ENCODE measurements at regions not wholly inside any gene's neighbourhood (a gene's known extent, or its start where the extent isn't known, plus 50 kb on each side); places are given as distances from the start of the nearest gene placed in this dataset.

- TF ChIP-seq POLR2AphosphoS5 (IDR thresholded peaks at IDR 0.05; ENCODE audit: borderline replicate concordance, low read depth, low read length): no peak
- TF ChIP-seq EZH2 (IDR thresholded peaks at IDR 0.05): no peak
- TF ChIP-seq FOXP2 (optimal IDR thresholded peaks at IDR 0.05; ENCODE audit: control extremely low read depth, extremely low read length, insufficient read depth): no peak
Observed at GRCh38 chr14:106010783-106011182, 484.4 kb downstream of the TMEM121 start.

Data from SK-N-MC (cell line).